Transverse colon (tissue), 3 donors: ENCODE measurements at regions not wholly inside any gene's neighbourhood (a gene's known extent, or its start where the extent isn't known, plus 50 kb on each side); places are given as distances from the start of the nearest gene placed in this dataset.

ENCODE experiments used
- CTCF ChIP-seq, 5 experiments: fragments of 200-600 bp in 3 of 5; fragments of 450-650 bp in 2 of 5; sonication (generic) in 3 of 5; IDR thresholded peaks; 1 replicate in 2 of 5; 2 replicates in 3 of 5; pipeline ENCODE4 v1.5.1; 2016 to 2017; ENCODE audit warnings: antibody characterized with exemption in 5 of 5, inconsistent platforms in 3 of 5, mild to moderate bottlenecking in 2 of 5, moderate library complexity in 1 of 5
- POLR2A ChIP-seq: fragments of 450-650 bp; IDR thresholded peaks from one replicate; pipeline ENCODE4 v1.6.1; 2016; ENCODE audit warnings: antibody characterized with exemption, mild to moderate bottlenecking, moderate library complexity

- TF ChIP-seq POLR2A, result no peak
- no peak for TF ChIP-seq CTCF (IDR thresholded peaks at IDR 0.05)
Measured at GRCh38 chr15:96393209-96393513, 62.7 kb downstream of the NR2F2 start.
